IMR-90 (cell line): ENCODE measurements at regions not wholly inside any gene's neighbourhood (a gene's known extent, or its start where the extent isn't known, plus 50 kb on each side); places are given as distances from the start of the nearest gene placed in this dataset.

Experiments
- ATAC-seq: fragments of 200-7000 bp; cut with Tn5 transposase; 2 replicates; pipeline ENCODE4 v1.9.1; 2020; ENCODE audit warnings: low read depth, mild to moderate bottlenecking, moderate library complexity
- BruUV-seq: library from RNA; stranded (reverse); fragments of 400-500 nt; replicated peaks from 2 replicates; lab custom pipeline; 2021; lab: Mats Ljungman, UMichigan
- CTCF ChIA-PET: fragments of 300-600 bp; formaldehyde crosslinking; extraction: SDS; loops from one replicate; lab custom pipeline; 2021; ENCODE audit warnings: antibody characterized with exemption; lab: Yijun Ruan, JAX
- POLR2A ChIA-PET: fragments of 300-600 bp; sonication (Branson Sonifier 250); formaldehyde crosslinking; loops from one replicate; lab custom pipeline; 2022; ENCODE audit warnings: antibody characterized with exemption; ENCODE audit not compliant: unreplicated experiment; lab: Charles Lee
- DNase-seq: peaks from one replicate; pipeline ENCODE4 v3.0.0; 2013
- H2AFZ ChIP-seq: replicated peaks from 2 replicates; pipeline ENCODE3; 2013; ENCODE audit warnings: low read length, mild to moderate bottlenecking; ENCODE audit not compliant: poor library complexity
- H2AK5ac ChIP-seq: 2 replicates; pipeline ENCODE4 v1.6.1; 2013; ENCODE audit warnings: low read depth, low read length, inconsistent platforms
- H2AK9ac ChIP-seq: replicated peaks from 2 replicates; pipeline ENCODE3; 2013; ENCODE audit warnings: mild to moderate bottlenecking, low read depth, low read length, moderate library complexity; ENCODE audit not compliant: poor library complexity
- H2BK120ac ChIP-seq: 2 replicates; pipeline ENCODE4 v1.6.1; 2013; ENCODE audit warnings: low read depth, low read length, inconsistent platforms
- H2BK15ac ChIP-seq: 3 replicates; pipeline ENCODE4 v1.6.1; 2013; ENCODE audit warnings: low read depth, low read length, inconsistent platforms
- H2BK20ac ChIP-seq: 2 replicates; pipeline ENCODE4 v1.6.1; 2013; ENCODE audit warnings: low read depth, mild to moderate bottlenecking, inconsistent platforms, low read length, moderate library complexity
- H2BK5ac ChIP-seq: 2 replicates; pipeline ENCODE4 v1.6.1; 2013; ENCODE audit warnings: mild to moderate bottlenecking, low read depth, low read length, inconsistent platforms; ENCODE audit not compliant: poor library complexity, severe bottlenecking
- H3K14ac ChIP-seq: replicated peaks from 2 replicates; pipeline ENCODE4 v1.6.1; 2013; ENCODE audit warnings: low read depth, low read length, inconsistent platforms
- H3K18ac ChIP-seq: 2 replicates; pipeline ENCODE4 v1.6.1; 2013; ENCODE audit warnings: low read depth, low read length, control low read depth
- H3K23ac ChIP-seq: 2 replicates; pipeline ENCODE4 v1.6.1; 2013; ENCODE audit warnings: low read depth, low read length, inconsistent platforms
- H3K27ac ChIP-seq: 2 replicates; pipeline ENCODE4 v1.5.1; 2013; ENCODE audit warnings: mild to moderate bottlenecking, control low read depth, low read length; ENCODE audit not compliant: insufficient read depth
- H3K27me3 ChIP-seq: 2 replicates; pipeline ENCODE4 v1.6.1; 2013; ENCODE audit warnings: low read length; ENCODE audit not compliant: control insufficient read depth, insufficient read depth
- H3K36me3 ChIP-seq: 2 replicates; pipeline ENCODE4 v1.6.1; 2013; ENCODE audit warnings: low read length, mixed read lengths; ENCODE audit not compliant: control insufficient read depth, insufficient read depth
- H3K4ac ChIP-seq: 2 replicates; pipeline ENCODE4 v1.6.1; 2013; ENCODE audit warnings: low read depth, low read length, inconsistent platforms
- H3K4me1 ChIP-seq: 2 replicates; pipeline ENCODE4 v1.6.1; 2013; ENCODE audit warnings: low read length, mixed read lengths; ENCODE audit not compliant: control insufficient read depth, insufficient read depth
- H3K4me2 ChIP-seq: 2 replicates; pipeline ENCODE4 v1.6.1; 2013; ENCODE audit warnings: low read depth, mild to moderate bottlenecking, control low read depth, low read length, moderate library complexity
- H3K4me3 ChIP-seq: 2 replicates; pipeline ENCODE4 v1.5.1; 2013; ENCODE audit warnings: low read depth, mild to moderate bottlenecking, control low read depth, low read length, moderate library complexity; ENCODE audit not compliant: insufficient read depth
- H3K56ac ChIP-seq: 2 replicates; pipeline ENCODE4 v1.6.1; 2013; ENCODE audit warnings: low read length, inconsistent platforms; ENCODE audit not compliant: insufficient read depth; ENCODE audit errors: extremely low read depth
- H3K79me1 ChIP-seq, 2 experiments: 2 replicates each; pipeline ENCODE4 v1.6.1; 2013; ENCODE audit warnings: low read length in 2 of 2, inconsistent platforms in 1 of 2, low read depth in 1 of 2
- H3K9ac ChIP-seq: 2 replicates; pipeline ENCODE4 v1.6.1; 2013; ENCODE audit warnings: low read depth, low read length, control low read depth
- H3K9me1 ChIP-seq: 2 replicates; pipeline ENCODE4 v1.6.1; 2013; ENCODE audit warnings: low read length, inconsistent platforms; ENCODE audit not compliant: insufficient read depth
- H3K9me3 ChIP-seq: 2 replicates; pipeline ENCODE4 v1.6.1; 2013; ENCODE audit warnings: low read length; ENCODE audit not compliant: control insufficient read depth, insufficient read depth
- H4K20me1 ChIP-seq: 2 replicates; pipeline ENCODE4 v1.6.1; 2013; ENCODE audit warnings: low read length, inconsistent platforms; ENCODE audit not compliant: insufficient read depth
- H4K5ac ChIP-seq: 2 replicates; pipeline ENCODE4 v1.6.1; 2013; ENCODE audit warnings: mild to moderate bottlenecking, low read depth, low read length, control low read depth
- H4K8ac ChIP-seq, 2 experiments: 2 replicates each; pipeline ENCODE4 v1.6.1; 2013; ENCODE audit warnings: low read depth in 2 of 2, low read length in 2 of 2, control low read depth in 1 of 2, inconsistent platforms in 1 of 2
- H4K91ac ChIP-seq: 2 replicates; pipeline ENCODE4 v1.6.1; 2013; ENCODE audit warnings: low read depth, low read length, inconsistent platforms; ENCODE audit not compliant: insufficient read depth
- BHLHE40 ChIP-seq: fragments of 150-350 bp; IDR thresholded peaks from 2 replicates; pipeline ENCODE4 v1.6.1; 2016; ENCODE audit warnings: mild to moderate bottlenecking, low read depth, low read length
- CEBPB ChIP-seq: IDR thresholded peaks from 2 replicates; pipeline ENCODE4 v1.6.1; 2012; ENCODE audit warnings: low read depth, low read length, improper control_type of control experiment
- CHD1 ChIP-seq: IDR thresholded peaks from 2 replicates; pipeline ENCODE4 v1.6.1; 2012; ENCODE audit warnings: low read depth, low read length, improper control_type of control experiment
- ELK1 ChIP-seq: fragments of 150-350 bp; IDR thresholded peaks from 2 replicates; pipeline ENCODE4 v1.6.1; 2016; ENCODE audit warnings: low read depth, mild to moderate bottlenecking, low read length, moderate library complexity, borderline replicate concordance
- FOS ChIP-seq: fragments of 150-350 bp; IDR thresholded peaks from 2 replicates; pipeline ENCODE4 v1.6.1; 2016; ENCODE audit warnings: low read depth, low read length
- MAFK ChIP-seq: IDR thresholded peaks from 2 replicates; pipeline ENCODE4 v1.6.1; 2012; ENCODE audit warnings: low read depth, low read length, improper control_type of control experiment
- MAZ ChIP-seq: IDR thresholded peaks from 2 replicates; pipeline ENCODE4 v1.6.1; 2012; ENCODE audit warnings: low read depth, mild to moderate bottlenecking, low read length, improper control_type of control experiment, moderate library complexity, borderline replicate concordance
- MXI1 ChIP-seq: IDR thresholded peaks from 2 replicates; pipeline ENCODE4 v1.6.1; 2012; ENCODE audit warnings: low read depth, mild to moderate bottlenecking, low read length, moderate library complexity, borderline replicate concordance
- NFE2L2 ChIP-seq: fragments of 150-350 bp; IDR thresholded peaks from 2 replicates; pipeline ENCODE4 v1.6.1; 2016; ENCODE audit warnings: low read depth, mild to moderate bottlenecking, low read length
- POLR2A ChIP-seq: IDR thresholded peaks from 2 replicates; pipeline ENCODE4 v1.6.1; 2012; ENCODE audit warnings: mild to moderate bottlenecking, low read depth, low read length
- RAD21 ChIP-seq: IDR thresholded peaks from 2 replicates; pipeline ENCODE4 v1.6.1; 2012; ENCODE audit warnings: low read length, improper control_type of control experiment
- RCOR1 ChIP-seq: IDR thresholded peaks from 2 replicates; pipeline ENCODE4 v1.6.1; 2012; ENCODE audit warnings: mild to moderate bottlenecking, low read length, improper control_type of control experiment; ENCODE audit not compliant: insufficient replicate concordance
- RFX5 ChIP-seq: IDR thresholded peaks from 2 replicates; pipeline ENCODE4 v1.8.0; 2012; ENCODE audit warnings: low read depth, mild to moderate bottlenecking, low read length, moderate library complexity
- SMC3 ChIP-seq: fragments of 150-350 bp; IDR thresholded peaks from 2 replicates; pipeline ENCODE4 v1.6.1; 2016; ENCODE audit warnings: low read depth, mild to moderate bottlenecking, antibody characterized with exemption, low read length, moderate library complexity
- WGBS, 2 experiments: methylation state at CpG; one replicate each; pipeline versions ENCODE4 v1.1.5 to v1.1.7; 2013; ENCODE audit warnings: missing lambda C conversion rate in 2 of 2; ENCODE audit not compliant: insufficient read length in 1 of 2; ENCODE audit errors: extremely low coverage in 2 of 2; 5-methylcytosine and 5-hydroxymethylcytosine counted together
- dilution Hi-C: fragments of 300-500 bp; cut with HindIII; formaldehyde crosslinking; loops from one replicate; pipeline ENCODE4 v1.14.3; 2018; ENCODE audit warnings: low sequenced_read_pairs; ENCODE audit not compliant: unreplicated experiment
- in situ Hi-C: fragments of 300-500 bp; cut with MboI; formaldehyde crosslinking; loops from 3 replicates; pipeline ENCODE4 v1.14.3; 2019; ENCODE audit warnings: low sequenced_read_pairs, inconsistent platforms, mixed read lengths
- intact Hi-C: fragments of 100-400 bp; cut with micrococcal nuclease; formaldehyde crosslinking; loops from 2 replicates; pipeline ENCODE4 v1.10.0; 2022
- TF ChIP-seq, protein P1 (sequence below): conservative IDR thresholded peaks from 2 replicates; pipeline ENCODE4 v1.5.1; 2012; ENCODE audit warnings: mild to moderate bottlenecking, low read depth, low read length, improper control_type of control experiment
- TF ChIP-seq, protein P2 (sequence below): fragments of 150-350 bp; IDR thresholded peaks from 2 replicates; pipeline ENCODE4 v1.6.1; 2017; ENCODE audit warnings: mild to moderate bottlenecking, antibody characterized with exemption, low read length, low read depth

GRCh38 chr1:75984781-75985180 is 52.6 kb upstream of the ASB17 start:
- Histone ChIP-seq H3K9me1 (no peaks in the 10 kb centered on the region), H2AK9ac (no peak overlapping the region), H4K5ac (no peak overlapping the region), H3K27ac (no peak overlapping the region), H3K4ac (no peak overlapping the region), H2AK5ac (no peak overlapping the region), H2BK20ac (no peak overlapping the region), H3K23ac (no peak overlapping the region), H2BK5ac (no peak overlapping the region), H3K56ac (no peak overlapping the region), H3K18ac (no peak overlapping the region), H4K20me1 (no peaks in the 10 kb centered on the region), H3K9ac (no peak overlapping the region), H3K9me3 (no peaks in the 10 kb centered on the region), H3K4me2 (no peak overlapping the region), H3K4me1 (no peaks in the 10 kb centered on the region), H3K27me3 (peaks cover 2% of the 10 kb centered on the region; the same call in 1 of the 2 replicates), H3K14ac (no peak overlapping the region), H2BK15ac (no peak overlapping the region), H4K91ac (no peak overlapping the region), H2AFZ (no peak overlapping the region), H3K4me3 (no peak overlapping the region), H4K8ac (no peak overlapping the region), H2BK120ac (no peak overlapping the region), H3K79me1 (no peaks in the 10 kb centered on the region), H3K36me3 (no peaks in the 10 kb centered on the region)
- ATAC-seq (no peak), DNase-seq (no peak)
- ChIA-PET POLR2A (no interaction called here), CTCF (no interaction called here)
- no TSS peak for BruUV-seq
- TF ChIP-seq, protein P1, sequence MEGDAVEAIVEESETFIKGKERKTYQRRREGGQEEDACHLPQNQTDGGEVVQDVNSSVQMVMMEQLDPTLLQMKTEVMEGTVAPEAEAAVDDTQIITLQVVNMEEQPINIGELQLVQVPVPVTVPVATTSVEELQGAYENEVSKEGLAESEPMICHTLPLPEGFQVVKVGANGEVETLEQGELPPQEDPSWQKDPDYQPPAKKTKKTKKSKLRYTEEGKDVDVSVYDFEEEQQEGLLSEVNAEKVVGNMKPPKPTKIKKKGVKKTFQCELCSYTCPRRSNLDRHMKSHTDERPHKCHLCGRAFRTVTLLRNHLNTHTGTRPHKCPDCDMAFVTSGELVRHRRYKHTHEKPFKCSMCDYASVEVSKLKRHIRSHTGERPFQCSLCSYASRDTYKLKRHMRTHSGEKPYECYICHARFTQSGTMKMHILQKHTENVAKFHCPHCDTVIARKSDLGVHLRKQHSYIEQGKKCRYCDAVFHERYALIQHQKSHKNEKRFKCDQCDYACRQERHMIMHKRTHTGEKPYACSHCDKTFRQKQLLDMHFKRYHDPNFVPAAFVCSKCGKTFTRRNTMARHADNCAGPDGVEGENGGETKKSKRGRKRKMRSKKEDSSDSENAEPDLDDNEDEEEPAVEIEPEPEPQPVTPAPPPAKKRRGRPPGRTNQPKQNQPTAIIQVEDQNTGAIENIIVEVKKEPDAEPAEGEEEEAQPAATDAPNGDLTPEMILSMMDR, result no peak
- TF ChIP-seq CEBPB (no peak), BHLHE40 (no peak), CHD1 (no peak), RCOR1 (no peak), RAD21 (no peak), RFX5 (no peak), FOS (no peak), NFE2L2 (no peak), MXI1 (no peak), ELK1 (no peak), SMC3 (no peak), POLR2A (no peak), MAZ (no peak), MAFK (no peak)
- TF ChIP-seq, protein P2, sequence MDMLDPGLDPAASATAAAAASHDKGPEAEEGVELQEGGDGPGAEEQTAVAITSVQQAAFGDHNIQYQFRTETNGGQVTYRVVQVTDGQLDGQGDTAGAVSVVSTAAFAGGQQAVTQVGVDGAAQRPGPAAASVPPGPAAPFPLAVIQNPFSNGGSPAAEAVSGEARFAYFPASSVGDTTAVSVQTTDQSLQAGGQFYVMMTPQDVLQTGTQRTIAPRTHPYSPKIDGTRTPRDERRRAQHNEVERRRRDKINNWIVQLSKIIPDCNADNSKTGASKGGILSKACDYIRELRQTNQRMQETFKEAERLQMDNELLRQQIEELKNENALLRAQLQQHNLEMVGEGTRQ, result no peak
- intact Hi-C loops, result loop anchor here (5.0 kb wide), 1 partner anchor 1232 kb away; no protein-coding TSS in a partner anchor
- in situ Hi-C loops, result no loop called here
- WGBS, 2 experiments, result no CpG with 5 or more reads among the region's 3 CpGs
- dilution Hi-C loops, result no loop called here
